SK-N-MC (cell line): ENCODE measurements at regions not wholly inside any gene's neighbourhood (a gene's known extent, or its start where the extent isn't known, plus 50 kb on each side); places are given as distances from the start of the nearest gene placed in this dataset.

Source experiments
- EZH2 ChIP-seq: fragments of 200-600 bp; sonication (generic); IDR thresholded peaks from one replicate; pipeline ENCODE4 v1.6.1; 2017; ENCODE audit warnings: antibody characterized with exemption
- FOXP2 ChIP-seq: optimal IDR thresholded peaks from 2 replicates; pipeline ENCODE3; 2011; ENCODE audit warnings: mild to moderate bottlenecking, moderate library complexity; ENCODE audit not compliant: insufficient read depth; ENCODE audit errors: extremely low read length, control extremely low read depth
- POLR2AphosphoS5 ChIP-seq: IDR thresholded peaks from 2 replicates; pipeline ENCODE4 v1.6.1; 2012; ENCODE audit warnings: mild to moderate bottlenecking, low read depth, low read length, borderline replicate concordance

GRCh38 chr5:23204111-23204510 lies 303.3 kb upstream of the PRDM9 start:
- TF ChIP-seq EZH2 (no peak), POLR2AphosphoS5 (no peak), FOXP2 (no peak)
